SKM-1 treated with dmso at 0.1 percent for 144 hours (cell line): ENCODE measurements at regions not wholly inside any gene's neighbourhood (a gene's known extent, or its start where the extent isn't known, plus 50 kb on each side); places are given as distances from the start of the nearest gene placed in this dataset.

ENCODE experiments used
- DNase-seq: peaks from one replicate; lab custom pipeline; 2025; ENCODE audit not compliant: unreplicated experiment; lab: John Stamatoyannopoulos, UW

- DNase-seq = no peak
Observed at GRCh38 chr15:62756995-62757360, 285.6 kb upstream of the TPM1 start.

- DNase-seq = no peak
Observed at GRCh38 chr15:62757535-62757934, 285.0 kb upstream of the TPM1 start.

- no peak for DNase-seq
Observed at GRCh38 chr15:62758126-62758951, 284.2 kb upstream of the TPM1 start.

GRCh38 chr15:62758952-62759349 lies 283.6 kb upstream of the TPM1 start:
- DNase-seq = no peak

GRCh38 chr15:62760538-62760937 lies 282.0 kb upstream of the TPM1 start:
- DNase-seq = no peak

- DNase-seq = no peak
Observed at GRCh38 chr15:62765916-62766315, 276.6 kb upstream of the TPM1 start.

- DNase-seq = no peak
Observed at GRCh38 chr15:62766599-62766998, 275.9 kb upstream of the TPM1 start.

- no peak for DNase-seq
Observed at GRCh38 chr15:62769604-62770003, 272.9 kb upstream of the TPM1 start.

GRCh38 chr15:62770111-62770660 lies 272.4 kb upstream of the TPM1 start:
- DNase-seq = no peak

GRCh38 chr15:62770752-62771151 lies 271.8 kb upstream of the TPM1 start:
- no peak for DNase-seq

GRCh38 chr15:62771234-62771633 lies 271.3 kb upstream of the TPM1 start:
- no peak for DNase-seq

- no peak for DNase-seq
Observed at GRCh38 chr15:62773369-62774165, 269.0 kb upstream of the TPM1 start.

- DNase-seq = no peak
Observed at GRCh38 chr15:62775932-62776331, 266.6 kb upstream of the TPM1 start.

- no peak for DNase-seq
Observed at GRCh38 chr15:62777671-62778070, 264.9 kb upstream of the TPM1 start.

GRCh38 chr15:62779036-62779770 lies 263.3 kb upstream of the TPM1 start:
- no peak for DNase-seq

- no peak for DNase-seq
Observed at GRCh38 chr15:62779899-62780298, 262.6 kb upstream of the TPM1 start.

- DNase-seq = no peak
Observed at GRCh38 chr15:62781081-62781497, 261.5 kb upstream of the TPM1 start.

- peak; percentile 65 for DNase-seq
Observed at GRCh38 chr15:62782071-62782841, 260.3 kb upstream of the TPM1 start.

- no peak for DNase-seq
Observed at GRCh38 chr15:62782896-62783295, 259.7 kb upstream of the TPM1 start.

- DNase-seq = no peak
Observed at GRCh38 chr15:62783303-62783957, 259.1 kb upstream of the TPM1 start.
